A172 (cell line): ENCODE measurements at regions not wholly inside any gene's neighbourhood (a gene's known extent, or its start where the extent isn't known, plus 50 kb on each side); places are given as distances from the start of the nearest gene placed in this dataset.
"Not testable (repeated sequence)": the region's sequence is repeated elsewhere in the genome, so short reads cannot be mapped to it uniquely, and the experiment has no call there.

Experiments used
- DNase-seq: peaks from one replicate; pipeline ENCODE4 v3.0.0-alpha.2; 2015; ENCODE audit warnings: low spot score

DNA sequence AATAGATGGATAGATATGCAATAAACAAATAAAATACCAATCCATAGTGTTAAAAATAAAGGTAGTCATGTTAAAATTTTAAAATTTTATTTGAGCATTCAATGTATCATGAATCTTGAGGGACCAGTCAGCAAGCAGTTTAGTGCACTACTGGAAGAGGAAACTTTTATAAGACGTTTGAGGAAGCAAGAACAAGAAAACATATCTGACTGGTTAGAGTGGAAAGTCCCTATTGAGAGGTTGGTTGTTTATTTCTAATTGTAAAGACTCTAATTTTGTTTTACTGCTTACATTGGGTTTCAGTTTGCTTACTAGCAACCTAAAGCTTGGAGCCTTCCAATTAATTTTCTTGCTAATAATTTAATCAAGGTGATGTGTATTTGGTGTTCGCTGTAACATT, 786.2 kb downstream of the RAB28 start:
- DNase-seq: no peak

DNA sequence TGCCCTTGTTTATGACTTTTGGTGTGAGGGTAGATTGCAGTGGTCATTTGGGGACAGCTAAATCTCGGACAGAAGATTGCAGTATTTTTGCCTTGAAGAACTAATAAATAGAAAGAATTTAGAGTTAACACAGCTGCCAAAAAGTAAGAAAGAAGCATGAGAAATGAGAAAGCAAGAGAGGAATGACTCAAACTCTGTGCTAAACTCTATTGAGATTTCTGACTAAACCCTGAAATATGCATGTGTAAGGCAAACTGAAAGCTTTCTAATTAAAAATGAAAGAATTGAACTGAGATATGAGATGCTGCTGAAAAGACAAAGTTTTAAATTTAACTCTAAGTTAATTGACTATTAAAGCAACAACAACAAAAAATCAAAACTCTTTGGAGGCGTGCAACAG, 791.3 kb downstream of the RAB28 start:
- DNase-seq: no peak

DNA sequence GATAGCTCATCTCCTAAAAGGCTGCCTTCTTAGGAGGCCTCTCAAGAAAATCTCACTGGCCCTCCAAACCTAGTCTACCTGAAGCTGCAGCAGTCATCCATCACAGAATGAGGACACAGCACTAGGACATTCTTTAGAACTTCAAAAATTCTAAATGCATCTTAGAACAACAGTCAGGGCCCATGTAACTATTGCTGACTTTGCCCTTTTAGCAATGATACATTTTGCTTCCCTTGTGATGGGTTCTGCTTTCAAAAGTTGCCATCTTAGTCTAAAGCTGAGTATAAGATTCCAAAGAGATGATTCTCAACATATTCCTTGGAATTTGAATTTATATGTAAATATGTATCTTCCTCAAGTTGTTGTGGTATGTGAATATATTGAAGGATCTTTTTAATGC, 793.0 kb downstream of the RAB28 start:
- DNase-seq: no peak

DNA sequence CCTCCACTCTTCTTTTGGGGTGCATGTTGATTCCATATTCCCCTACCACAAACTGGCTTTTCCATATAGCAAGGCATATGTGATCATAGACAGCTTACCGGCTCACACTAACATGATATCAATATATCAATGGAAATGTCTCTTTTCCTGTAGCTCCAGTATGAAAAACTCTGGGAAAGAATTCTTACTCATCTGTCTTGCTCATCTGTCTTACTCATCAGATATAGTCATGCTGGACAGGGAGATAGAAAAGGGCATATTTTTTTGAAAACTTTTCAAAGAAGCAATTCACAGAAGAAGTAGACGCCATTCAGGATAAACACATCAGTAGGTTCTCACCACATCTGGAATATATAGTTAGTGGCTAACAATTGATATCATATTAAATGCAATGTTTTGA, 794.7 kb downstream of the RAB28 start:
- no peak for DNase-seq

DNA sequence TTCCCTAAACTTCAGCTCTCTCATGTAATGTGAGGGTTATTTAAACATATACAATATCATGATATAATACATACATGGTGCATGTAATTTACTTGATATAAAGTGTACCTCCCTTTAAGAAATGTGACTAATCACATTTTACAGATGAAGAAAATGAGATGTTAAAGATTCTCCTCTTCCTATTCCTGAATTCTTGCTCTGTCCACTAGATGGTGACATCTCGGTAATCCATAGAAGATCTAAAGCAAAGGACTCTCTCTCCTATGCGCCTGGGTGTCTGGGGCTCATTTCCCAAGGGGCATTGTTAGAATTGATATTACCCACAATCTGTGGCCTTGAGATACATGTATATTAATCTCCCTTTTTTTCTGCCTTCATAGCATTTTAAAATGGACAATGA, 804.9 kb downstream of the RAB28 start:
- DNase-seq: no peak

DNA sequence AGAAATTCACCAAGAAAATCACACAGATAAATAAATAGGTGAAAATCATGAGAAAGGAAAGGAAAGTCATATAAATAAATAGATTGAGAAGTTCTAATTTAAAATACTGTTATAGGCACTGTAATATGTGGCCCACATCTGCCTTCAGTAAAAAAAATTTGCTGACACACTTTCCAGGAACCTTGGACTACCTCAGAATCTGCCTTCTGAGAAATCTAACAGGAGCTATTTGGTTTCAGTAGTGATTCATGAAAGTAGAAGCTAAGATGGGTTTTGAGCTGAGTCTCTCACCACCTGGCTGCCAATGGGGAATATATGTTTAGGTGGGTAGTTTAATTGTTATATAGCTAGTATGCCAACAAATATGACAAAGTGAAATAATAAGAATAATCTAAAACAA, 810.0 kb downstream of the RAB28 start:
- no peak for DNase-seq

DNA sequence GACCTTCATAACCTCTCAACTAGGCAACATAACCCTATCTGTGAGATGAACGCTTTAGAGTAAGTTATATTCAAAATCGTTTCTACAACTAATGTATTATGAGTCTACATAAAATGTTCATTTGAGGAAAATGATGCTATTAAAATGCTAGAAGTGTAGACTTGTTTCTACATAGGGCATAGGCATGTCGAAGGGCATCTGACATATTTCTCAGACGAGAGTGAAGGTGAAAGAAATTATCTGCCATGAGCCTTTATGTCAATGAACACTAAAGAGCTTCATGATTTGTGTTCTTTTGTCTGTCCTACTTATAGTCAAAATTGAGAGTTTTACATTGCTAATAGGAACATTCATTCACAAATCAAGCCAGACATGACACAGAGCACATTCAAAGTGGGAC, 811.8 kb downstream of the RAB28 start:
- no peak for DNase-seq

DNA sequence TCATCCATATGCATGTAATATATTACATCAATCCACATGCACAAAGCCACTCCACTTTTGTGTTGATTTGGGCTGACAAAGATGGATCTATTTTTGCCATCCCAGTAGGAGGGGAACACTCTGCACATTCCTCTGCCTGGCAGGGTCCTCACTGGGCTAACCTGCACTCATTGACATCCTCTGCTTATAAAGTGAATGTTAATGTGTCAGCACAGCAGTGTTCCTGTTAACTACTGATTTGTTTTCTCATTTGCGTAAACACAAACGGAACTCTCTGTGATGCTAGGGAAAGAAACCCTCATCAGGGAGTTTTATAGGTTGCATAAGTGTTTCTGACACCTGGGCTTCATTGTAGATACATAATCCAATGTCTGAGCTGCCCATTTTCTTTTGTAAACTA, 826.0 kb downstream of the RAB28 start:
- no peak for DNase-seq

DNA sequence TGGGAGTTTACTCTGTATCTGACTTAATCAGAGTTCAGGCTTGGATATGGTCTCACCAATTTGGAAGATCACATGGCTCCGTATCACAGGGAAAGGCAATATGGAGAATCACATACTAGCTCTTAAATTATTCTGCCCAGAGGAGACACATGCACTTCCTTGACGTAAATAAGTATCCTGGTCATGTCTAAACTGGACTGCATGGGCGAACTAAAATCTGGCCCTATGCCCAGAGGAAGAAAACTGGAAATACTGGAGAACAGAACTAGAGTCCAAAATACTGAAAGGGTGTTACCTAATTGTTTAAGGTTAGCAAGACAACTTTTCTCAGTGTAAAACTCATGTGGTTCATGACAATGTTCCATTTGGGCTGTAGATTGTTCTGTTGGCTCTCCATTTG, 832.3 kb downstream of the RAB28 start:
- DNase-seq: no peak

DNA sequence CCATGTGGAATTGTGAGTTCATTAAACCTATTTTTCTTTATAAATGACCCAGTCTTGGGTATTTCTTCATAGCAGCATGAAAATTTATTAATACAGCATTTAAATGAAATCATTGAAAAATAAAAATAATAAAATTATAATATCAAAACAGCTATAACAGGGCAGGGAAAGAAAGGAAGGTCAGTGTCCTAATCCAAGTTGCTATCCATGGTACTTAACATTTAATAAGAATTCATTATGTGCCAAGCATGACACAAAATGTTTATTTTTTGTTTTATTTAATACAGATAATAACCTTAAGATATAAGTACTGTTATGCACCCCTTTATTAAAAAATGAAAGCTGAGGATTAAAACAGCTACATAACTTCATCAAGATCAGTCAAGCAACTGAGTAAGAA, 838.4 kb downstream of the RAB28 start:
- no peak for DNase-seq

DNA sequence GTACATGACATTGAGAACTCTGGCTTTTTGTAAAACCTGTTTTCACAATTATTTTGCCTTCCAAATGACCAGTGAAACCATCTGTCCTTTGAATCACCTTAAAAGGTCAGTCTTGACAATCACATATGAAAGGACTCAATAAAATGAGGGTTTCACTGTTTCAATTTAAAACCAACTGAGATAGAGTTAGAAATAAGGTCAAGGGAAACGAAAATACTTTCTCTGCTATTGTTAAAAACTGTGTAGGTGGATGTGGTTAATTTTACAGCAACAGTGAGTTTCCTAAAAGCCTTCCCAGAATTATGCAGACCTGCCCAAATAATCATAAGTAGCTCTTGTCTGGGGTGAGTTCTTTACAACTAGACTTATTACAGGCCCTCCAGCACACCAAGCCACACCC, 839.9 kb downstream of the RAB28 start:
- no peak for DNase-seq

DNA sequence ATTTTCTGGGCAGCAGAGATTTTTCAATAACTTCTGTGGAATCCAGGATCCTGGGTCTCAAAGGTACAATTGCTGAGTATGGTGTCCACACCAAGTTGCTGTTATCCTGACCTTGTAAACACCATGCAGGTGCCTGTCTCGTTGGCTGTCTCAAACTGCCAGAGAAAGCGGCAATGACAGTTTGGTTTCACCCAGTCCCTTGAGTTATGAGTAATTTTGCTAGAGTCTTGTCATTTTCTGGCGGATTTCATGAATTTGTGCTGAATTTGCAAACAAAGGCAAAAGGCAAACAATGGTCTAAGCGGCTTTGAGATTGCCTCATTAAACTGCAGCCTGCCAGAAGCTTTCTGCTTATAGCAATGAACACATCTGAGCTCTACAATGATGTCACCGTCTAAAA, 847.9 kb downstream of the RAB28 start:
- DNase-seq: no peak

DNA sequence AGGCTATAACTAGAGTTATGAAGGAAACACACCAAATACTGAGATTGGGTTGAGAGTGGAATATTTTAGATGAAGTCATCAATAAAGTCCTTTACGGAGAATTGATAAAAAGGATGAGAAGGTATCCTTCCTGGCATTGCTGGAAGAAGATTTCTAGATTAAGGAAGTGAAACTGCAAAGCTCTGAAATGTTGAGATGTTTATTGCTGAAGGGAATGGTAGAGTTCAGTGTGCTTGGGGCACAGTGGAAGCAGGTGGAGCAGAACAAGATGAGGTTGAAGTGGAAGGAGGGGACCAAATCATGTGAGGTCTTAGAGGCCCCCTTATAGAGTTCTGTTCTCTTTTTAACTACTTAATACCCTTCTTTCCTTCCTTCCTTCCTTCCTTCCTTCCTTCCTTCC, 848.5 kb downstream of the RAB28 start:
- DNase-seq: no peak

DNA sequence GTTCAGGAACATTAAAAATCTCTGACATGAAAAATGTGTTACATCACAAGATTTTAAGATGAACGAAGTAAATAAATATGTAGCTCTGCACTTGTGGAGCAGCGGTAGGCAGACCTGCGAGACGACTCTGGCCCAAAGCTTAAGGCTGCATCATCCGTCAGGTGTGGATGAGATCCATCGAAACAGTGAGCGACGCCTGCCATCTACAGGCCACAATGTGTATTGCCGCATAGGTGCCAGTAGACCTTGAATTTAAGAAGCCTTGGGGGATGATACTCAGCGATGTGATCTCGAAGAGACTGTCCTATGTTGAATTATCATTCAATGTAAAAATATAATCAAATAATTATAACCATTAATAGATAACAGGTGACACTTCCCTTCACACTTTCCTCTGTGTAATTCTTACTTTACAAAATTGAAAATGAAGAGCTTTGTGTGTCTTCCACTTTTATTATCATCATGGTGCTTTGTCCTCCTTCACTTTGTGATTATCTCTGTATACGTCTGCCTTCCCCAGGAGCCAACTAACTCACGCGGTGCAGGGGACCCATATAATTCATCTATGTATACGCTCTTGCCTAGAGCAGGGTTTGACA, 851.0 kb downstream of the RAB28 start:
- DNase-seq: peak; percentile 57

DNA sequence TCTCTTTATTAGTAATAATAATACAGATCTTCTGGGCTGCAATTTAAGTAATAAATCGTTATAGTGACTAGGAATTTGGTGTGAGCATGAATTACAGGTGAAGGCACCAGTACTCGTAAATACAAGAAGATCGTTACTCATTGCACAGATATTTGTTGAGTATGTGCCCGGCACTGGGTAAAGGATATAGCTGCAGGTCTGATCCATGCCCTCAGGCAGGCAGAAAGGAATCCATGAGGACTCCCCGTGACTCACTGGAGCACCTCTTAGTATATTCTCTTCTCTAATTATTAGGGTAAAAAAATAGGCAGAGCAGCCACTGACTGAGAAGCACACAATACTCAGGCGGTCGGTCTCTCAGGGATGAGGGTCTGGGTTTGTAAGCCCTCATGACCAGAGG, 868.3 kb downstream of the RAB28 start:
- DNase-seq: no peak

DNA sequence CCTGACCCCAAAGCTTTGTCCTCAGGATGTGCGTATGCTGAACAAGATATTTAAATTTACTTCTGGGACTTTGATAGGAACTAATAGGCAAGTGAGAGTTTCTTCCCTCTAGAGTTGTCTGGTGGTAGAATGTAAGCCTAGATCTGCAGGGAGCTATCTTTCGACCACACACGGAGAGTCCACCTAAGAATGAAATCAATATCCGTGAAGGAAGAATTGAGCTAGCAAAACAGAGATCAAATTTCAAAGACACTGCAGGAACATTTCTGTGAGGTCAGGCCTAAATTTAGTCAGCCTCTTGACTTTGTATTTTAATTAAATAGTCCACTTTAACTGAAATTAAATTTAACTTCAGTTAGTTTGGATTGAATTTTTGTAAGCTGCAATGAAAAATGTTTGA, 871.3 kb downstream of the RAB28 start:
- DNase-seq: no peak

DNA sequence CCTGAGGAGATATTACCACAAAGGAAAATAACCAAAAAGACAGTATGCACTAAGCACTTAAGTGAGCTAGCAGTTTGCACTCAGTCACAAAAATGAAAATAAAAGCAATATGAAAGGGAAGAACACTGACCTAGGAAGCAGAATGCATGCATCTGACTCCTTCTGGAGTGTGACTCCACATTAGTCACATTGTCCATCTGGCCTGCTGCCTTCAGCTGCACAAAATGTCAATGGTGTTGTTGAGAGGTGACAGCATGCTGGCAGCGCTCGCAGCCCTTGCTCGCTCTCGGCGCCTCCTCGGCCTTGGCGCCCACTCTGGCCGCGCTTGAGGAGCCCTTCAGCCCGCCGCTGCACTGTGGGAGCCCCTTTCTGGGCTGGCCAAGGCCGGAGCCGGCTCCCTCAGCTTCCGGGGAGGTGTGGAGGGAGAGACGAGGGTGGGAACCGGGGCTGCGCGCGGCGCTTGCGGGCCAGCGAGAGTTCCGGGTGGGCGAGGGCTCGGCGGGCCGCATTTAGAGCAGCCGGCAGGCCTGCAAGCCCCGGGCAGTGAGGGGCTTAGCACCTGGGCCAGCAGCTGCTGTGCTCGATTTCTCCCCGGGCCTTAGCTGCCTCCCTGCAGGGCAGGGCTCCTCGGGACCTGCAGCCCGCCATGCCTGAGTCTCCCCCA, 874.8 kb downstream of the RAB28 start:
- not testable (repeated sequence) for DNase-seq

DNA sequence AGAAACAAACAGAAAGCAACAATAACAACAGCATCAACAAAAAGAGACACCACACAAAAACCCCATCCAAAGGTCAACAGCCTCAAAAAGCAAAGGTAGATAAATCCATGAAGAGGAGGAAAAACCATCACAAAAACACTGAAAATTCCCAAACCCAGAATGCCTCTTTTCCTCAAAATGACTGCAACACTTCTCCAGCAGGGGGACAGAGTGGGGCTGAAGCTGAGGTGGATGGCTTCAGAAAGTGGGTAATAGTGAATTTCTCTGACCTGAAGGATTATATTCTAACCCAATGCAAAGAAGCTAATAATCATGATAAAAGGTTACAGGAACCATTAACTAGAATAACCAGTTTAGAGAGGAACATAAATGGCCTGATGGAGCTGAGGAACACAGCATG, 888.2 kb downstream of the RAB28 start:
- DNase-seq: no peak

DNA sequence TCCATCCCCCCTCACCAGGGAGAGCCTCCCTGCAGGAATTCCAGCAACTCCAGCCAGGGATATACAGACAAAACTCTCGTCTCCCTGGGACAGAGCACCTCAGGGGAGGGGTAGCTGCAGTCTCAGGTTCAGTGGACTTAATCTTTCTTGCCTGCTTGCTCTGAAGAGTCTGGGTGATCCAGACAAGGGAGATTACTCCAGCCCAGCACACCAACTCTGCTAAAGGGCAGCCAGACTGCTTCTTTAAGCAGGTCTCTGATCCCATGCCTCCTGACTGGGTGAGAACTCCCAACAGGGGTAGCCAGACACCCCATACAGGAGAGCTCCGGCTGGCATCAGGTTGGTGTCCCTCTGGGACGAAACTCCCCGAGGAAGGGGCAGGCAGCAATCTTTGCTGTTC, 888.7 kb downstream of the RAB28 start:
- DNase-seq: no peak

DNA sequence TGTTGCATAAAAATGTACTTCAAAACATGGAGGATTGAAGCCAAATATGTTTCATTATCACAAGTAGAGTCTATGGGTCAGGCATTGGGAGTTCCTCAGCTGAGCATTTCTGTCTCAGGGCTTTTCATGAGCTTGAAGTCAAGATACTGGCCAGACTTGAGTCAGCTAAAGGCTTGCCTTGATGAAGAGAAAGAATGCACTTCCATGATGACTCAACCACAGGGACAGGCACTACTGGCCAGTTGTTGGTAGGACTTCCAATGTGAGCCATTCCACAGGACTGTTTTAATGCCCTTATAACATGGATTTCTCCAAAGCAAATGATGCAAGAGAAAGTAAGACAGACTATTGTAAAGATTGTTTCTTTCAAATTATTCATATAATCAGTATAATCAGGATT, 895.6 kb downstream of the RAB28 start:
- DNase-seq: no peak

DNA sequence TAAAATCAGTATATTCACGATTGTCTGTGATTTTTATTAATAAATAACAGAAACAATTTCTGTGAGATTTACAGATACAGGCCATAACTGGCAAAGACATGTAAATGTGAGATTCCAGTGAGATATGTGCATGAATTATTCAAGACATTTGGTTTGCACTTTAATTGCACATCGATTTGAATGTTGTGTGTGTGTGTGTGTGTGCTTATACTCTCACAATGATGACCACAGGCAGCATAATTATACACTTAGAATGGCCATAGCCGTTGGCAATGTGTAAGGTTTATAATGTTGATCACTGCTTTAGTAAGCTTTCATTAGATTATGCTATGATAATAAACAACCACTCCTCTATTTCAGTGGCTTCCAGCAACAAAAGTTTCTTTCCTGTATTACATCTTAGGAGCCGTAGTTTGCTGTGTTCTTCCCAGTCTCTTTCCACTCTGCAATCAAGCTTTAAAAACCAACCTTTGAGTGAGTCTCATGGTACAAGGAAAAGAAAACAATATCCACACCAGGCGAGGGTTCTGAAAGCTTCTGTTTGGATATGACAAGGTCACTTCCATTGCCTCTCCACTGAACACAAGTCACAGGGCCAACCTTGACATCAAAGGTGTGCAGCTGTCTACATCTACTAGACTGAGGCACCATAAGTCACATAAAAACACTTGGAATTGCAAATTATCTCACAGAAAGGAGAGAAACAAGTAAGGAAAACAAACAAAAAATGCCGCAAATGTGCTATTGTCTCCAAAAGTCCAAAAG, 897.7 kb downstream of the RAB28 start:
- no peak for DNase-seq

DNA sequence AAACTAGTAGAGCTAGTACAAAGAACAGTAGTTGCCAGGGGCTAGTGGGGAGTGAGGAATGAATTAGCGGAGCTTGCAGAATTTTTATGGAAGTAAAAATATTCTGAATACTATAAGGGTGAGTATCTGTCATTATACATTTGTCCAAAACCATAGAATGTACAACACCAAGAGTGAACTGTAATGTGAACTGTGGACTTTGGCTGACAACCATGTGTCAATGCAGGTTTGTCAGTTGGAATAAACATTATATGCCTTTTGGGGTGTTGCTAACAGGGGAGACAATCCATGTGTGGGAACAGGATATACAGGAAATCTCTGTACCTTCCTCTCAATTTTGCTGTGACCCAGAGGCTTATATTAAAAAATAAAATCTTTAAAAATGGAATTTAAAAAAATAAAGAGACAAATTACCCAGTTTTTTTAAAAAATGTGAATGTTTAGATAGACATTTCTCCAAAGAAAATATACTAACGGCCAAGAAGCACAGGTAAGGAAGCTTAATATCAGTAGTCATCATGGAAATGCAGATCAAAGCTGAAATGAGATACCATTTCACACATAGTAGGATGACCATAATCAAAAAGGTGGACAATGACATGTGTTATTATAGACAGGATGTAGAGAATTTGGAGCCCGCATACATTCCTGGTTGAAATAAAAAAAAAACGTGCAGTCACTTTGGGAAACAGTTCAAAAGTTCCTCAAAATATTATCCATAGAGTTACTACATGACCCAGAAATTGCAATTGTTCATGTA, 899.8 kb downstream of the RAB28 start:
- no peak for DNase-seq

DNA sequence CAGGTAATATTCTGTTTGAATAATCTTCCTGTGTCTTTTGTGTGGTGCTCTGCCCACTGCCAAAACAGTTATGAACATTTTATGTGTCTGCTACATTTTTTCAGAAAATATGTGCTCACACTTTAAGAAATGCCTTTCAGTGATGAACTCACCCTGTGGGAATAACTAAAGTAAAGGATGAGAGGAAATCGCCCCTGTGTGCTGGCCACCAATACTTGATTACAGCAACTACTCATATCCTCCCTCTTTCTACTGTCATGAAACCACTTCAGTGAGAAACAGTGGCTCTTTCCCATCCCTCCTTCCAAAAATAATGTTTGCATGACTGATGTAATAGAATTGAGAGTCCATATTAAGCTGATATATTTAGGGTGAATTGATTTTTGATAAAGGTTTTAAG, 900.9 kb downstream of the RAB28 start:
- DNase-seq: no peak
